Gastrocnemius medialis (tissue), 4 donors: ENCODE measurements at regions not wholly inside any gene's neighbourhood (a gene's known extent, or its start where the extent isn't known, plus 50 kb on each side); places are given as distances from the start of the nearest gene placed in this dataset.

Experiments used
- CTCF ChIP-seq, 5 experiments: fragments of 450-650 bp in 3 of 5; fragments of 200-600 bp in 2 of 5; sonication (generic) in 2 of 5; IDR thresholded peaks in 4 of 5; conservative IDR thresholded peaks in 1 of 5; 1 replicate in 4 of 5; 2 replicates in 1 of 5; pipeline ENCODE4 v1.5.1; 2016 to 2019; ENCODE audit warnings: antibody characterized with exemption in 5 of 5, mild to moderate bottlenecking in 3 of 5, moderate library complexity in 3 of 5
- POLR2A ChIP-seq, 2 donors: fragments of 450-650 bp; IDR thresholded peaks; one replicate each; pipeline ENCODE4 v1.6.1; 2017; ENCODE audit warnings: antibody characterized with exemption in 2 of 2, mild to moderate bottlenecking in 2 of 2, moderate library complexity in 2 of 2

- no peak for TF ChIP-seq CTCF (IDR thresholded peaks at IDR 0.05 in 4 of 5, conservative IDR thresholded peaks at IDR 0.05 in 1 of 5)
- TF ChIP-seq POLR2A (IDR thresholded peaks at IDR 0.05) = no peak
These were observed 117.8 kb downstream of the KCTD12 start for GRCh38 chr13:76768384-76768783.
